ENCODE measurements at regions not wholly inside any gene's neighbourhood (a gene's known extent, or its start where the extent isn't known, plus 50 kb on each side); places are given as distances from the start of the nearest gene placed in this dataset.

GRCh38 chr1:230495076-230495475 lies 68.9 kb upstream of the PGBD5 start:
- no peak for TF ChIP-seq CTCF (IDR thresholded peaks at IDR 0.05)
- no peak for TF ChIP-seq POLR2A (IDR thresholded peaks at IDR 0.05)

All from testis (tissue), 2 donors.